ENCODE measurements at regions not wholly inside any gene's neighbourhood (a gene's known extent, or its start where the extent isn't known, plus 50 kb on each side); places are given as distances from the start of the nearest gene placed in this dataset.
"Not testable (repeated sequence)": the region's sequence is repeated elsewhere in the genome, so short reads cannot be mapped to it uniquely, and the experiment has no call there.

- DNase-seq (ENCODE audit: low read depth in 2 of 2), result no peak
Observed at GRCh38 chr4:140249351-140249750, 95.4 kb upstream of the MAML3 start.

DNA sequence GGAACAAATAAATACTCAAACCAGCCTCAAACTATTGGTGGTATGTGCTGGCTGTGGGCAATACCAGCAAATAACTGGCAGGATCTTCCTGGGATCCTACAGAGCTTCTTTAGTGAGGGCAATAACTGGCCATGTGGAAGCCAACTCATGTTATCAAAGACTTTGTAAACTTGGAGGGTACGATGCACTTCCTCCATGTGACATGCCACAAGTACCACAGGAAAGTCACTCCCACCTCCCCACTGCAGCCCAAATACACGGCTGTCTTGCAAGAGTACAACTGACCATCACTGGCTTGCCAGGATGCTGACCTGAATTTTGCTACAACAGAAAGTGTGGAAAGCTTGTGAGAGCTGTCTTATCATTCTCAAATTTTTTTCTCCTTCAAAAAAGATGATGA lies 93.3 kb upstream of the MAML3 start:
- no peak for DNase-seq (ENCODE audit: low read depth in 2 of 2)

GRCh38 chr4:140246216-140246615 lies 92.2 kb upstream of the MAML3 start:
- DNase-seq (ENCODE audit: low read depth in 2 of 2), result no peak

GRCh38 chr4:140244328-140244727 lies 90.3 kb upstream of the MAML3 start:
- DNase-seq (ENCODE audit: low read depth in 2 of 2), result no peak

DNA sequence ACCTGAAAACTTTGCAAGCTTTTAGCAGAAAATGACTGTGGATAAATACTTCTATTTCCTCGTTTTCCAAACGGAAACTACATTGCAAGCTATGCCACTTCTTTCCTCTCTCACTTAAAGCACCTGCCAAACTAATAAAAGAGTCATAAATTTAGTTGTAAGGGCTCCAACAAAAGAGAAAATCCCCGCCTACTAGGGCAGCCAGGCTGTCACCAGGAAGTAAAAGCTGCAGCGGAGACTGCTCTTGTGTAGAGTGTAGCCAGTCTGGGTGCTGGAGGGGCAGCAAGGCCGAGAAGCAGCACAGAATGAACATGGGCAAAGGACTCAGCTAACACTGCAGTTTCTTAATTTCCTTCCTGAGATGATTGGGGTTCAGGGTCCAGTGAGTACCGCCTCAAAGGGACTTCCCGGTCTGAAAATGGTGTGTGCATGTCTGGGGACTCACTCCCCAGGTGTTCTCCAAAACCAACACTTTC lies 89.3 kb upstream of the MAML3 start:
- DNase-seq (ENCODE audit: low read depth in 2 of 2), result no peak

GRCh38 chr4:140242357-140243277 lies 88.6 kb upstream of the MAML3 start:
- no peak for DNase-seq (ENCODE audit: low read depth in 2 of 2)

DNA sequence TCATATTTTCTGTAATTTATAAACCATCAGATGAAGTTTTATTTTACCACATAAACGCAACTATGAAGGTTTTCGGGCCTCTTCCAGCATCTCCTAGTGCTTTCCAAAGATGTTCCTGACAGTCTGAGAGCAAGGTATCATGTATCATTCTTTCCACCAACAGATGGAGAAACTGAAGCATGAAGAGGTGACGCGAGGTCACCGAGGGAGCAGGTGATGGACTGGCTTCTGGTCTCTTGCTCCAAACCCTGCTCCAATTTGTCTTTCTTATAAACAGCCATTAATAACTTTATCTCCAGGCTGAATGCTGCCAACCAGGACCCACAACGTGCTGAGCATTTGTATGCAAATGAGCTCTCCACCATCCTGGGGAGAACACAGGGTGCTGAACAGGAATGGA lies 86.3 kb upstream of the MAML3 start:
- no peak for DNase-seq (ENCODE audit: low read depth in 2 of 2)

DNA sequence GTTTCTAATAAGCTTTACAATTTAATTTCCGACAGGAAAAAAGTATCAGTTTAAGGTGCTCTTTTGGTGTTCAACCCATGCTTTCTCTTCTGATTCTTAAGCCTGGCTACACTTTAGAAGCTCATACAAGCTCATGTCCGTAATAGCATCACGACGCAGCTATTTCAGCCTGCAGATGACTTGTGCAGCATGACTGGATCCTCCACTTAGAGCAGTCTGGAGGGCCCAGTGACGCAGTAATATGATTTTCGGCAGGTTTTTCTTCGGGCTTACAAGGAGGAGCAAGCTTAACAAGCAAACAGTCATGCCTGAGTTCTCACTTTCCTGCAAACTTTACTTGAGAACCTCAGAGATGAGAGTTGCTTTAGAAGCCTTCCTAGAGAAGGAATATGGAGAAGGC lies 85.3 kb upstream of the MAML3 start:
- no peak for DNase-seq (ENCODE audit: low read depth in 2 of 2)

DNA sequence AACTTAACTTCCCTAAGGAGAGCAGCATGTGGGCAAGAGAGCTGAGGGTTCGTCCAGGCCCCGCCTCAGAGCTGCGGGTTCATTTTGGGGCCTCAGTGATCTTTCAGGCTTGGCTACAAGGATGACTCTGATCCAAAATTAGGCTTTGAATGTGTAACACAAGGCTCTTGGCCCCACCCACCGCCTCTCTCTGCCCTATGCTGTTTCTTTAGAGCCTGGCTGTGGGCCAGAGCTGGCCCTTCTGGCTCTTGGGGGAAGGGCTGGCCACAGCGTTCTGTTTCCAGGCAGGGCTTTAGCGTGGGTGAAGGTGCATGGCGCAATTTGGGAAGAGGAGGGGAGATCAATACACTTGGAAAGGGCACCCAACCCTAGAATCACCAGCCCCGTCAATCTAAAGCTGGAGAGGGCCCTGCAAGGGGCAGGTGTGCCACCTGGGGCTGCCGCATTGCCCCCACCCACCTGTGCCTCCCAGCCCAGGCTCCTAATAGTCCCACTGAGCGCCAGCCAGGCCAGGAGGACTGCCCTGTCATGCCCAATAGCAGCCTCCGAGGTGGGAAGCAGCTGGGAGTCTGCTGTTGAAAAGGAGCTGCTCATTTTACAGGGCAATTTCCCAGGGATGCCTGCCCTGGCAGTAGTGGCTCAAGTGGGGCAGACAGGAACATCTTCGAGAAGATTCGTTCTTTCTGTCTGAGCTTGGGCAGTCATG lies 84.5 kb upstream of the MAML3 start:
- no peak for DNase-seq (ENCODE audit: low read depth in 2 of 2)

GRCh38 chr4:140237616-140238350 lies 83.8 kb upstream of the MAML3 start:
- no peak for DNase-seq (ENCODE audit: low read depth in 2 of 2)

- DNase-seq (ENCODE audit: low read depth in 2 of 2), result no peak
Observed at GRCh38 chr4:140236654-140237169, 82.7 kb upstream of the MAML3 start.

DNA sequence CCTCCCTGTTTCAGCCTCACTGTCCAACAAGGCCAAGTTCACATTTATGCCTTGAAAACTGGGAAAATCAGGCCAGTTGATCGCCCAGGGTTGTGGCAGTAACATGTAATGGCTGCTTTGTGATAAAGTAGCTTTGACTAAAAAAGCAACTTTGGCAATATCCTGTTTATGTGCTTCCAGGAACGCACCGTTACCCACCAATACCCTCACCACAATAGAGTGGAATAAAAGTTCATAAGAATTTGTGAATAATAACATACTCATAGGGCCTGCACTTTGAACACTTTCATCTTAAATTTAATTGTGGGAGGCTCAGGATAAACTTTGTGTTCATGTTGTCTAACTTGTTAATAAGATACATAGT lies 80.7 kb upstream of the MAML3 start:
- no peak for DNase-seq (ENCODE audit: low read depth in 2 of 2)

- DNase-seq (ENCODE audit: low read depth in 2 of 2), result no peak
Observed at GRCh38 chr4:140233791-140234696, 80.1 kb upstream of the MAML3 start.

GRCh38 chr4:140229881-140230280 lies 75.9 kb upstream of the MAML3 start:
- DNase-seq (ENCODE audit: low read depth in 2 of 2), result no peak

GRCh38 chr4:140227286-140227685 lies 73.3 kb upstream of the MAML3 start:
- no peak for DNase-seq (ENCODE audit: low read depth in 2 of 2)

- no peak for DNase-seq (ENCODE audit: low read depth in 2 of 2)
Observed at GRCh38 chr4:140223056-140223810, 69.2 kb upstream of the MAML3 start.

- no peak for DNase-seq (ENCODE audit: low read depth in 2 of 2)
Observed at GRCh38 chr4:140222171-140222570, 68.2 kb upstream of the MAML3 start.

- DNase-seq (ENCODE audit: low read depth in 2 of 2), result no peak
Observed at GRCh38 chr4:140220058-140220457, 66.1 kb upstream of the MAML3 start.

- no peak for DNase-seq (ENCODE audit: low read depth in 2 of 2)
Observed at GRCh38 chr4:140219567-140219966, 65.6 kb upstream of the MAML3 start.

DNA sequence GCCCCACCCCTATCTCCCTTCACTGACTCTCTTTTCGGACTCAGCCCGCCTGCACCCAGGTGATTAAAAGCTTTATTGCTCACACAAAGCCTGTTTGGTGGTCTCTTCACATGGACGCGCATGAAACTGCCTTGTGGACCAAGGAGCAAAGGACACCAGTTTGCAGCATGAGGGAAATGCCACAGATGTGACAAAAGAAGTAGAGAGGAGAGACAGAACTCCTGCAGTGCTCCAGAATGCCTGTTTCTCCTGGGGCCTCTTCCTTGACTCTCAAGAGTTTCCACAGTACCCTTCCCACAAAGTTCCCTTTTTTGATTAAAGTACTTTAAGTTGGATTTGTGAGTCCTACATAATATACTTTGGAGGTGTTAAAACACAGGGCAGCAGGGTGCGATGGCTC lies 65.1 kb upstream of the MAML3 start:
- DNase-seq (ENCODE audit: low read depth in 2 of 2), result not testable (repeated sequence)

All from activated CD8-positive, alpha-beta memory T cell treated with anti-CD3 and anti-CD28 coated beads for 4 hours (primary cell).